Type B pancreatic cell (in vitro differentiated cells): ENCODE measurements at regions not wholly inside any gene's neighbourhood (a gene's known extent, or its start where the extent isn't known, plus 50 kb on each side); places are given as distances from the start of the nearest gene placed in this dataset.

Experiments used
- DNase-seq: peaks from one replicate; pipeline ENCODE4 v3.0.0; 2021; ENCODE audit warnings: mixed read lengths; ENCODE audit not compliant: unreplicated experiment; ENCODE audit errors: extremely low spot score
- H3K27ac Mint-ChIP-seq: 2 replicates; pipeline ENCODE4 v1.8.0; 2021; ENCODE audit warnings: mild to moderate bottlenecking, mixed read lengths
- H3K27me3 Mint-ChIP-seq: 2 replicates; pipeline ENCODE4 v1.8.0; 2021; ENCODE audit warnings: mixed read lengths
- H3K36me3 Mint-ChIP-seq: 2 replicates; pipeline ENCODE4 v1.8.0; 2021; ENCODE audit warnings: mixed read lengths
- H3K4me1 Mint-ChIP-seq: one replicate; pipeline ENCODE4 v1.8.0; 2021; ENCODE audit warnings: mixed read lengths; ENCODE audit not compliant: unreplicated experiment
- H3K4me3 Mint-ChIP-seq: 2 replicates; pipeline ENCODE4 v1.8.0; 2021; ENCODE audit warnings: mild to moderate bottlenecking, mixed read lengths
- H3K9me3 Mint-ChIP-seq: 2 replicates; pipeline ENCODE4 v1.8.0; 2021; ENCODE audit warnings: mixed read lengths
- CTCF ChIP-seq: fragments of 200-600 bp; sonication (generic); conservative IDR thresholded peaks from 2 replicates; pipeline ENCODE4 v1.5.0; 2021; ENCODE audit warnings: antibody characterized with exemption, mild to moderate bottlenecking

GRCh38 chr9:22274477-22274876 lies 172.1 kb upstream of the DMRTA1 start:
- Mint-ChIP-seq H3K27me3 (no peaks in the 10 kb centered on the region), H3K9me3 (no peaks in the 10 kb centered on the region), H3K4me3 (no peak overlapping the region), H3K4me1 (no peaks in the 10 kb centered on the region), H3K27ac (no peak overlapping the region), H3K36me3 (no peaks in the 10 kb centered on the region)
- no peak for DNase-seq
- no peak for TF ChIP-seq CTCF

GRCh38 chr9:22278426-22278825 lies 168.2 kb upstream of the DMRTA1 start:
- no peak overlapping the region for H3K4me3 Mint-ChIP-seq
- no peaks in the 10 kb centered on the region for H3K27me3 Mint-ChIP-seq
- no peaks in the 10 kb centered on the region for H3K36me3 Mint-ChIP-seq
- H3K27ac Mint-ChIP-seq: no peak overlapping the region
- no peak for DNase-seq
- no peak for TF ChIP-seq CTCF
- H3K9me3 Mint-ChIP-seq: no peaks in the 10 kb centered on the region
- H3K4me1 Mint-ChIP-seq: no peaks in the 10 kb centered on the region

GRCh38 chr9:22279636-22280035 lies 167.0 kb upstream of the DMRTA1 start:
- TF ChIP-seq CTCF: no peak
- H3K36me3 Mint-ChIP-seq: no peaks in the 10 kb centered on the region
- H3K4me1 Mint-ChIP-seq: no peaks in the 10 kb centered on the region
- no peak for DNase-seq
- no peaks in the 10 kb centered on the region for H3K9me3 Mint-ChIP-seq
- no peak overlapping the region for H3K4me3 Mint-ChIP-seq
- H3K27ac Mint-ChIP-seq: no peak overlapping the region
- no peaks in the 10 kb centered on the region for H3K27me3 Mint-ChIP-seq

- Mint-ChIP-seq H3K4me1 (no peaks in the 10 kb centered on the region), H3K9me3 (no peaks in the 10 kb centered on the region), H3K36me3 (no peaks in the 10 kb centered on the region), H3K27ac (no peak overlapping the region), H3K27me3 (no peaks in the 10 kb centered on the region), H3K4me3 (no peak overlapping the region)
- no peak for TF ChIP-seq CTCF
- no peak for DNase-seq
Observed at GRCh38 chr9:22285066-22285465, 161.6 kb upstream of the DMRTA1 start.

GRCh38 chr9:22286661-22287060 lies 160.0 kb upstream of the DMRTA1 start:
- no peak for TF ChIP-seq CTCF
- DNase-seq: no peak
- no peaks in the 10 kb centered on the region for H3K4me1 Mint-ChIP-seq
- no peak overlapping the region for H3K4me3 Mint-ChIP-seq
- H3K9me3 Mint-ChIP-seq: no peaks in the 10 kb centered on the region
- H3K27ac Mint-ChIP-seq: no peak overlapping the region
- H3K36me3 Mint-ChIP-seq: no peaks in the 10 kb centered on the region
- H3K27me3 Mint-ChIP-seq: peaks cover 5% of the 10 kb centered on the region

GRCh38 chr9:22288661-22289060 lies 158.0 kb upstream of the DMRTA1 start:
- H3K27me3 Mint-ChIP-seq: peaks cover 10% of the 10 kb centered on the region
- no peaks in the 10 kb centered on the region for H3K4me1 Mint-ChIP-seq
- H3K9me3 Mint-ChIP-seq: no peaks in the 10 kb centered on the region
- H3K4me3 Mint-ChIP-seq: no peak overlapping the region
- DNase-seq: no peak
- no peaks in the 10 kb centered on the region for H3K36me3 Mint-ChIP-seq
- no peak overlapping the region for H3K27ac Mint-ChIP-seq
- no peak for TF ChIP-seq CTCF
